ENCODE measurements at regions not wholly inside any gene's neighbourhood (a gene's known extent, or its start where the extent isn't known, plus 50 kb on each side); places are given as distances from the start of the nearest gene placed in this dataset.

GRCh38 chr18:47628240-47628781 lies 302.1 kb downstream of the SMAD2 start:
- TF ChIP-seq CTCF (IDR thresholded peaks at IDR 0.05) (no peak), EZH2phosphoT487 (IDR thresholded peaks at IDR 0.05) (no peak), EZH2 (IDR thresholded peaks at IDR 0.05) (no peak)
